Stimulated activated naive B cell treated with anti-CD40 and anti-IgM and Interleukin-4, amounts not matched to agents 10 μg/mL and 1 μg/mL and 100 μg/mL, for 72 hours (primary cell): ENCODE measurements at regions not wholly inside any gene's neighbourhood (a gene's known extent, or its start where the extent isn't known, plus 50 kb on each side); places are given as distances from the start of the nearest gene placed in this dataset.

Experiments used
- ATAC-seq, 2 donors: fragments of 150-1000 bp; cut with Tn5 transposase; replicated peaks; 2 replicates each; pipeline ENCODE4 v1.10.0; 2021; ENCODE audit warnings: moderate library complexity in 1 of 2
- DNase-seq: peaks from one replicate; pipeline ENCODE4 v3.0.0; 2021
- H3K27ac Mint-ChIP-seq: one replicate; pipeline ENCODE4 v1.8.0; 2022; ENCODE audit warnings: mild to moderate bottlenecking, mixed read lengths
- H3K27me3 Mint-ChIP-seq, 2 donors: one replicate each; pipeline ENCODE4 v1.8.0; 2022; ENCODE audit warnings: mixed read lengths in 2 of 2
- H3K36me3 Mint-ChIP-seq, 2 donors: one replicate each; pipeline ENCODE4 v1.8.0; 2022; ENCODE audit warnings: mixed read lengths in 2 of 2, mild to moderate bottlenecking in 1 of 2
- H3K4me1 Mint-ChIP-seq, 2 donors: one replicate each; pipeline ENCODE4 v1.8.0; 2022; ENCODE audit warnings: mixed read lengths in 2 of 2, mild to moderate bottlenecking in 1 of 2
- H3K4me3 Mint-ChIP-seq, 2 donors: one replicate each; pipeline ENCODE4 v1.8.0; 2022; ENCODE audit warnings: mild to moderate bottlenecking in 2 of 2, mixed read lengths in 2 of 2, moderate library complexity in 1 of 2
- H3K9me3 Mint-ChIP-seq, 2 donors: one replicate each; pipeline ENCODE4 v1.8.0; 2022; ENCODE audit warnings: mixed read lengths in 2 of 2, mild to moderate bottlenecking in 1 of 2

DNA sequence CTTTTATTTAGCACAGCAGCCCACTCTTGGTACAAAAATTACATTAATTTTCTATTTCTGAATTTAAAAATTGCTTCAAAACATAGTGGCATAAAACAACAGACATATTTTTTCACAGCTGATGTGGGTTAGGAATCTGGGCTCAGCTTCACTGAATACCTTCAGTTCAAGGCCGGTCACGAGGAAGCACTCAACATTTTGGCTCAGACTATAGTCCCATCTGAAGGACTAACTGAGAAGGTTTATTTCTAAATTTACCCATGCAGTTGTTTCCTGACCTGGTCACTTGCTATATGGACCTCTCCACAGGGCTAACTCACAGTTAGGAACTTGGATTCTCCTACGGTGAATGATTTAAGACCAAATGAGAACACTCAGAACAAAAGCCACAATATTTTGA lies 1230.2 kb upstream of the ADGRL3 start:
- no peaks in the 10 kb centered on the region for H3K27me3 Mint-ChIP-seq
- H3K27ac Mint-ChIP-seq, result no peak overlapping the region
- ATAC-seq, result no peak
- no peak for DNase-seq
- peaks cover 3 to 7% of the 10 kb centered on the region in 2 donors for H3K9me3 Mint-ChIP-seq
- no peak overlapping the region for H3K4me3 Mint-ChIP-seq
- no peaks in the 10 kb centered on the region for H3K4me1 Mint-ChIP-seq
- H3K36me3 Mint-ChIP-seq, result no peaks in the 10 kb centered on the region

DNA sequence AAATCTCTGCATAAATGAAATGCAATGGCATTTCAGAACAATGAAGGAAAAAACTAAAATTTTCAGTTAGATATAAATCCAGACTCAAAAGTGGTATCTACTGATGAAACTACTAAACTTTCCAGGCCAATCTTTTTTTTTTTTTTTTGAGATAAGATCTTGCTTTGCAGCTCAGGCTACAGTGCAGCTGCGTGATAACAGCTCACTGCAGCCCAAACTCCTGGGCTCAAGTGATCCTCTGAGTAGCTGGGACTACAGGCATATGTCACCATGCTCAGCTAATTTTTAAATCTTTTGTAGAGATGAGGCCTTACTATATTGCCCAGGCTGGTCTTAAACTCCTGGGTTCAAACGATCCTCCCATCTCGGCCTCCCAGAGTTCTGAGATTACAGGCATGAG lies 1228.2 kb upstream of the ADGRL3 start:
- H3K9me3 Mint-ChIP-seq, result peaks cover 4 to 7% of the 10 kb centered on the region in 2 donors
- H3K4me1 Mint-ChIP-seq, result no peaks in the 10 kb centered on the region
- H3K27ac Mint-ChIP-seq, result no peak overlapping the region
- ATAC-seq, result no peak
- H3K27me3 Mint-ChIP-seq, result no peaks in the 10 kb centered on the region
- H3K36me3 Mint-ChIP-seq, result no peaks in the 10 kb centered on the region
- H3K4me3 Mint-ChIP-seq, result no peak overlapping the region
- DNase-seq, result no peak

DNA sequence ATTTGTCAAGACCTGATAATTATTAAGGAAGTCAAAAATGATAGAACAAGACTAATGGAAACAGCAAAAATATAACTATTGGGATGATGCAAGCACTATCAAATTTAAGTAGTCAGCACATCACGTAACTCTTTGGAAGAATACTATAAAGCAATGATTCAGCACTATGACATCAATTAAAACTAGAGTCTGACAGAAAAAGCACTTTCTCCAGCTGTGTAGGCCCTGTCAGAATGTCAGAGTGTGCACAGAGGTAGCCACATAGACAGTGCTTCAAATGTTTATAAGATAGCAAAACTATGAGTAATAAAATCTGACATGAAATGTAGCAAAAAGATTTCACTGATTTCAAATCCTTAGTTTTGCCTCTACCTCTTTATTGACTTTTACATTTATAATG lies 1226.6 kb upstream of the ADGRL3 start:
- Mint-ChIP-seq H3K27me3 (no peaks in the 10 kb centered on the region), H3K36me3 (no peaks in the 10 kb centered on the region), H3K4me1 (no peaks in the 10 kb centered on the region), H3K27ac (no peak overlapping the region), H3K9me3 (peaks cover 2 to 3% of the 10 kb centered on the region in 2 donors), H3K4me3 (no peak overlapping the region)
- ATAC-seq (no peak), DNase-seq (no peak)

DNA sequence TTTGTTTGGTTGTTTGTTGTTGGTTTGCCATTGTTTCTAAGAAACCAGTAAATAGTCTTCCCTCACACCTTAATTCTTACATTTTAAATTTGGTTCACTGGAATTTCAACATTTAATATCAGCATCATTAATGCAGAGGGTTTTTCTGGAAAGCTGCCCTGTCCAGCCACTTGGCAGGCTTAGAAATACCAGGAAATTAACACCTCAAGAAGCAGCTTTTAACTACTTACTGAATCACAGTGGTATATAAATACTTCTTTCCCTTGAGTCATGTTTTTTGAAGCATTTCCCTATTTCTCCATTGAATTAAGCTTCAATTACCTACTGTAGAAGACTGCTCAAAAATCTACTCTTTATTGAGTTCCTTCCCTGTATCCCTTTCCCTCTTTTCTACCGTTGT lies 1221.1 kb upstream of the ADGRL3 start:
- Mint-ChIP-seq H3K27me3 (no peaks in the 10 kb centered on the region), H3K36me3 (no peaks in the 10 kb centered on the region), H3K9me3 (peaks cover 1 to 6% of the 10 kb centered on the region in 2 donors), H3K27ac (no peak overlapping the region), H3K4me1 (no peaks in the 10 kb centered on the region), H3K4me3 (no peak overlapping the region)
- DNase-seq (no peak), ATAC-seq (no peak)

DNA sequence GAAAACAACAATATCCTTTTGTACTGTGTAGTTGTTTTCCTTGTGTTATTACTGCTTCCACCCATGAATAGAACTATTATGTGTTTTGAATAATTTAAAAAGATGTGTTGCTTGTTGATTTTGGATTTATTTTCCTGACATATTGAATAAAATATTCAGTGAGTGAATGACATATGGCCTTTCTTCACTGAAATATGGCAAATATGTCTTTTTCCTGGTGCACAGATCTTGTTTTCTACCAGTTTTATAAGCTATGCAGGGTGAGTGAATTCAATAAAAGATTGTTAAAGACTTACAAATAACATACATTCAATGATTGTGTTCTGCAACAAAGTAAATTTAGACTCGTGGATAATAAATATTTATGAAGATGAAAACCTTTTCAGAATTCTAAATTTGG lies 1216.3 kb upstream of the ADGRL3 start:
- H3K27me3 Mint-ChIP-seq, result no peaks in the 10 kb centered on the region
- no peak overlapping the region for H3K27ac Mint-ChIP-seq
- ATAC-seq (no peak), DNase-seq (no peak)
- no peaks in the 10 kb centered on the region for H3K4me1 Mint-ChIP-seq
- H3K9me3 Mint-ChIP-seq, result peaks cover 0 to 6% of the 10 kb centered on the region in 2 donors
- H3K4me3 Mint-ChIP-seq, result no peak overlapping the region
- H3K36me3 Mint-ChIP-seq, result no peaks in the 10 kb centered on the region

DNA sequence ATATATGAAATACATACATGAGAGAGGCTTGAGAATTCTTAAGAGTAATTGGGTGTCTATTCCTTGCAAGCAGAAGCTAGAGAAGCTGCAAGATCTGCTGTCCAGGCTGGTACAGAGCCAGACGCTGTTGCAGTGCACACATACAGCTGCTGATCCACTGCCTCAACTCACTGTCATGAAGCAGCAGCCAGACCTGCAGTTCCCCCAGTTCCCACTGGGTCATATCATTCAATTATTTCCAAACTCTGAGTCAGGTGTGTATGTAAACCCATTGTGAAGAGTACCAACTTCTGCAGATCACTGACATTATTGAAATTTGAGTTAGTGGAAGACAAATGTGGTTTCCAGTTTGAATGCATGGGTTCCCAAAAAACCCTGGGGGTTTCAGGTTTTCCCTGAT lies 1212.8 kb upstream of the ADGRL3 start:
- Mint-ChIP-seq H3K27ac (no peak overlapping the region), H3K9me3 (no peaks in the 10 kb centered on the region), H3K36me3 (no peaks in the 10 kb centered on the region), H3K27me3 (no peaks in the 10 kb centered on the region), H3K4me3 (no peak overlapping the region), H3K4me1 (no peaks in the 10 kb centered on the region)
- ATAC-seq (no peak), DNase-seq (no peak)

DNA sequence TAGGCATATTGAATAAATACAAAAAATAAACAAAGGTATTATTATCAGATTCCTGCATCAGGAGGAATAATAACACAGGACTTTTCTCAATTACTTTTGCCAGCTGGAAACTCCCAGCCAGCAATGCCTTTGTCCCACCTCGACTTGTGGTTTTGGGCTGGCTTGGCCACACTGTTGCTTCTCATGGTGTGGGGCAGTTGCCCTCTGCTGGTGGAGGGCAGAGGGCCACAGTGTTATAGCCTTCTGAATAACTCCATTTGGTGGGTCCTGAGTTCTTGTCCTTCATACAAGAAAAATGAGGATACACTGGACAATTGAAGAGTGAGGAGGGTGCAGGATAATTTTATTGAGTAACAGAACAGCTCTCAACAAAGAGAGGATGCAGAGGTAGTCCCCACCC lies 1206.0 kb upstream of the ADGRL3 start:
- H3K4me1 Mint-ChIP-seq, result no peaks in the 10 kb centered on the region
- DNase-seq, result no peak
- H3K27ac Mint-ChIP-seq, result no peak overlapping the region
- H3K36me3 Mint-ChIP-seq, result no peaks in the 10 kb centered on the region
- no peak for ATAC-seq
- no peaks in the 10 kb centered on the region for H3K27me3 Mint-ChIP-seq
- H3K9me3 Mint-ChIP-seq, result peaks cover 11 to 14% of the 10 kb centered on the region in 2 donors
- no peak overlapping the region for H3K4me3 Mint-ChIP-seq

DNA sequence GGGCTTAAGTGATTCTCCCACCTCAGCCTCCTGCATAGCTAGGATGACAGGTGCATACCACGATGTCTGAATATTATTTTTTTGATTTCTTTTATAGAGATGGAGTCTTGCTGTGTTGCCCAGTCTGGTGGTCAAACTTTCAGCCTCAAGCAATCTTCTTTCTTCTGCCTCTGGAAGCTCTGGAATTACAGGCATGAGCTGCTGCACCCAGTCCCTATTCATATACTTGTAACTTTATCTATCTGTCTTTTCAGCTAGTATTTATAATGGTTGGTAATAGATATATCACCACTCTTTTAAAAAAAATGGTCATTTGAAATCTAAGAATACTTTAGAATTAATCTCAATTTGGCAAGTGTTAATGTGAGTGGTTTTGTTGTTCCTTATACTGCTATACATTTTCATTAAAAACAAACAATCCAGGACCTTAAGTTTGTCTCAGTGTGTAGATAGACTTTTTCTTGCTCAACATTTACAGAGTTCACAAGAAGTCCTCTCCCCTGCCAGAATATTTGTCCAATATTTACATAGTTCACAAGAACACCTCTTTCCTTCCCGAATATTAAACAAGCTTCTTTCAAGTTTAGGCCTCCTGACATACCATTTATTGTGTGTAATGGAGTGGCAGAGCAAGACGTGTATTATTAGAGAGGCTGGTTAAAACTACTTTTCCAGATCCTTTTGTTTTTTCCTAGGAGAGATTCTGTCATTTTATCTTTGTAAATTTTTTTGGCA lies 1197.4 kb upstream of the ADGRL3 start:
- Mint-ChIP-seq H3K4me1 (no peaks in the 10 kb centered on the region), H3K9me3 (peaks cover 7 to 8% of the 10 kb centered on the region in 2 donors), H3K4me3 (no peak overlapping the region), H3K27me3 (no peaks in the 10 kb centered on the region), H3K27ac (no peak overlapping the region), H3K36me3 (no peaks in the 10 kb centered on the region)
- no peak for ATAC-seq
- no peak for DNase-seq

DNA sequence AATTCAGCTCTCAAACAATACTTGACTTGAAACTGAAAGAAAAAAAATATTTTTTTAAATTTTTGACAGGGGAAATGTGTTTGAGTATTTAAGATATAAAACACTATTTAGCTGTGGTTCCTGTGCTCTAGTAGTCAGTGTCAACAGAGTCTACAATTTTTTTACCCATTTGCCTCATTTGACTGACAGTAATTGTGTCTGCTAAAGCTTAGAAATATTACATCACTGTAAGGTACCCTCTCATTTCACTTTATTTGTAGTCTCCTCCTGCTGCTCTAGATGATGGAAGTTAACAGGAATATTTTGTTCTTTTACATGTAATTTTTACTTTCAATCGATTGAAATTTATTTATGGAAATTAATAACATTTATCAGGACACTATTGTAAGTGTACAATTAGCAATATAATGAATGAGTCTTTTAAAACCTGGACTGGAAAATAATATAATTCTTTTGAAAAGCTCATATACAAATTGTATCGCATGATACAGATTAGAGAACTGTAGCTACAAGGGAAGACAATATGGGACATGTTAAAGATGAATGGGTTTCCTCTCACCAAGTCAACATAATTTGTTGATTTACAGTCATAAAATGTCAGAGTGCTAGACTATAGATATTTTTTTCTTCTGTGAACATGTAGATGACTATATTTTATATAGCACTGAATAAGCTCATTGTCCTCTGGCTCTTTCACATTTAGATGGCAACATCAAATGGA lies 1186.5 kb upstream of the ADGRL3 start:
- ATAC-seq (no peak), DNase-seq (no peak)
- H3K9me3 Mint-ChIP-seq, result peaks cover 2 to 4% of the 10 kb centered on the region in 2 donors
- H3K36me3 Mint-ChIP-seq, result no peaks in the 10 kb centered on the region
- H3K27me3 Mint-ChIP-seq, result no peaks in the 10 kb centered on the region
- no peak overlapping the region for H3K27ac Mint-ChIP-seq
- H3K4me1 Mint-ChIP-seq, result no peaks in the 10 kb centered on the region
- no peak overlapping the region for H3K4me3 Mint-ChIP-seq

DNA sequence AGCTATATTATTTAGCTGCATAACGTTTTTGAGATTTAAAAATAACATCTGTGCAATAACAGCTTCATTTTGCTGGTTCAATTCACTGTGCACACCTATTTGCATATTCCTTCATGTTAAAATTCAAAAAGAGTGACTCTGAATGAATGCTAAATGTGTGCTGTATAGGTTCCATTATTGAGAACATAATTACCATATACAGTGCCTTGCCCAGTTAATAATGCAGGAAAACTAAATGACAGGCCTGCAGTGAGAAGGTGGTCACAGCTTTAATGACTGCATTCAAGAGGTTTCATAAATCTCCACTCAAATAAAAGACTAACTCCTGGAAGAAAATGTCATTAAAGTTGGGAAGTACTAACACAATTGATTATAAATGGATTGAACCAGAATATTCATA lies 1183.2 kb upstream of the ADGRL3 start:
- no peaks in the 10 kb centered on the region for H3K9me3 Mint-ChIP-seq
- ATAC-seq, result no peak
- no peaks in the 10 kb centered on the region for H3K36me3 Mint-ChIP-seq

DNA sequence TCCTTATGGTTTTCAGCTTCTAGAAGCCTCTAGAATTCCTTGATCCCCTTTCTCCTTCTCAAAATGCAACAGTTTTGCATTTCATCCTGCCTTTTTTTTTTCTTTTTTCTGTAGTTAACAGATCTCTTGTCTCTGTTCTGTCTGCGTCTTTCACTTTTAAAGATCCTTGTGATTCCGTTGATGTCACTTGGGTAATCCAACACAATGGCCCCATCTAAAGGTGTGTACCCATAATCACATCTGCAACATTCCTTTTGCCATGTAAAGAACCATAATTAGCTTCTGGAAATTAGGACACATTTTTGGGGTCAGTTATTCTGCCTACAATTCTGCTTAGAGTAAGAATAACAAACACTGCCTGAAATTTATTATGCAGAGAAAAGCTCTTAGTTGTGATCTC lies 1180.9 kb upstream of the ADGRL3 start:
- no peaks in the 10 kb centered on the region for H3K4me1 Mint-ChIP-seq
- ATAC-seq (no peak), DNase-seq (no peak)
- no peaks in the 10 kb centered on the region for H3K36me3 Mint-ChIP-seq
- no peaks in the 10 kb centered on the region for H3K9me3 Mint-ChIP-seq
- no peak overlapping the region for H3K27ac Mint-ChIP-seq
- no peaks in the 10 kb centered on the region for H3K27me3 Mint-ChIP-seq
- H3K4me3 Mint-ChIP-seq, result no peak overlapping the region

More for the DNA sequence above, 1183.2 kb upstream of the ADGRL3 start:
- no peak overlapping the region for H3K27ac Mint-ChIP-seq
- no peak overlapping the region for H3K4me3 Mint-ChIP-seq
- no peaks in the 10 kb centered on the region for H3K27me3 Mint-ChIP-seq
- no peaks in the 10 kb centered on the region for H3K4me1 Mint-ChIP-seq
- DNase-seq, result no peak

DNA sequence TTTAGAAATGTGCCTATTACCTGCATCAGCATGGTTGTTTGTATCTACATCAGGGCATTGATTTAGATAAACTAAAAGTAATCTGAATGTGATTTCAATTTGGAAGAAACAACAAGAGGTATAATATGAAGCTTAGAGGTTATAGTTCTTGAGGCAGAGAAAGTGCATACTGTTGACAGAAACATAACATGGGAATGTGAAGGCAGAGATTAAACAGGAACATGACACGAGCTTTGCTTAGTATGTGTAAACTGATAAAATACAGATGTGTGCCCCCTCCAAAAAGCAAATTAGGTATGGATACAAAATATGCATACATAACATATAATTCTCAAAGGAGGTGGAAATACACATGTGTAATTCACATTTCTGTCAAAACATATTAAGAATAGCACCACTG lies 1180.2 kb upstream of the ADGRL3 start:
- no peaks in the 10 kb centered on the region for H3K27me3 Mint-ChIP-seq
- H3K36me3 Mint-ChIP-seq, result no peaks in the 10 kb centered on the region
- H3K4me3 Mint-ChIP-seq, result no peak overlapping the region
- DNase-seq (no peak), ATAC-seq (no peak)
- no peaks in the 10 kb centered on the region for H3K9me3 Mint-ChIP-seq
- no peak overlapping the region for H3K27ac Mint-ChIP-seq
- no peaks in the 10 kb centered on the region for H3K4me1 Mint-ChIP-seq

DNA sequence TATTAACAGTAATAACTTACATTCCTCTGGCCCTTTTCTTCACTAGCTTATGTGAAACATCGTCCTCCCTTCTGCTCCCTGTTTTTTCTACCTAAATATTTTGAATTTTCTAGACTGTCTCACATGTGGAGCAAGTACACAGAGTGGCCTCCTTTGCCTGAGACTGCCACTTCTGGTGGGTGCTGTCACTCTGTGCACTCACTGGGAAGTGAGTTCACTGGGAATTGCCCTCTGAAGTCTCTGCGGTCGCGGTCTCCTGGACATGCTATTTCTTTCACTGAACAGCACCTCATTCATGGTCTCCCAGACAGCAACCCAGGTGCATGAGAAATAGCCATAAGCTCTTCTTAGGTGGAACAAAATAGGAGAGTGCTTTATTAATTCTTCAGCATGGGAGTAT lies 1179.7 kb upstream of the ADGRL3 start:
- no peaks in the 10 kb centered on the region for H3K4me1 Mint-ChIP-seq
- ATAC-seq, result no peak
- no peaks in the 10 kb centered on the region for H3K27me3 Mint-ChIP-seq
- no peaks in the 10 kb centered on the region for H3K9me3 Mint-ChIP-seq
- H3K36me3 Mint-ChIP-seq, result no peaks in the 10 kb centered on the region
- no peak for DNase-seq
- H3K27ac Mint-ChIP-seq, result no peak overlapping the region
- H3K4me3 Mint-ChIP-seq, result no peak overlapping the region

DNA sequence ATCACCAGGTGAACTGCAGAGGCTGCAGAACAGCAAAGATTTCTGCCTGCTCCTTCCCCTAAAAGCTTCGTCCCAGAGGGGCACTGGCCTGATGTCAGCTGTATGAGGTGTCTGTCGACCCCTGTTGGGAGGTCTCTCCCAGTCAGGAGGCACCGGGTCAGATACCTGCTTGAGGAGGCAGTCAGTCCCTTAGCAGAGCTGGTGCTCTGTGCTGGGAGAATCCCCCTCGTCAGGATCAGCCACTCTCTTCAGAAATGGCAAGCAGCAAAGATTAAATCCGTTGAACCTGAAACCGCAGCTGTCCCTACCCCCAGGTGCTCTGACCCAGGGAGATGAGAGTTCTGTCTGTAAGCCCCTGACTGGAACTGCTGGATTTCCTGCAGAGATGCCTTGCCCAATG lies 1166.3 kb upstream of the ADGRL3 start:
- no peak overlapping the region for H3K27ac Mint-ChIP-seq
- H3K4me1 Mint-ChIP-seq, result no peaks in the 10 kb centered on the region
- H3K9me3 Mint-ChIP-seq, result peaks cover 0 to 5% of the 10 kb centered on the region in 2 donors
- H3K27me3 Mint-ChIP-seq, result no peaks in the 10 kb centered on the region
- ATAC-seq, result no peak
- no peak for DNase-seq
- H3K36me3 Mint-ChIP-seq, result no peaks in the 10 kb centered on the region
- H3K4me3 Mint-ChIP-seq, result no peak overlapping the region

DNA sequence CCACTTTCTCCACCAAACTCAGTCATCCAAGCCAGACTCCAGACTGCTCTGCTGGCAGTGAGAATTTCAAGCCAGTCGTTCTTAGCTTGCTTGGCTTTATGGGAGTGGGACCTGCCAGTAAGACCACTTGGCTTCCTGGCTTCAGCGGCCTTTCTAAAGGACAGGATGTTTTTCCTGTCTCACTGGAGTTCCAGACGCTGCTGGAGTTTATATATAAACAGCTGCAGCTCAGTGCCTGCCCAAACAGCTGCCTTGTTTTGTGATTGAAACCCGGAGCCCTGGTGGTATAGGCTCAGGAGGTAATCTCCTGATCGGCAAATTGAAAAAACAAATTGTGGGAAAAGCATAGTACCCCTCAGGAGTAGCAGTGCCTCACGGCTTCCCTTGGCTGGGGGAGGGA lies 1165.8 kb upstream of the ADGRL3 start:
- Mint-ChIP-seq H3K4me1 (no peaks in the 10 kb centered on the region), H3K9me3 (peaks cover 0 to 6% of the 10 kb centered on the region in 2 donors), H3K27me3 (no peaks in the 10 kb centered on the region), H3K27ac (no peak overlapping the region), H3K36me3 (no peaks in the 10 kb centered on the region), H3K4me3 (no peak overlapping the region)
- ATAC-seq (no peak), DNase-seq (no peak)
